Ovary (tissue), 7 donors: ENCODE measurements at regions not wholly inside any gene's neighbourhood (a gene's known extent, or its start where the extent isn't known, plus 50 kb on each side); places are given as distances from the start of the nearest gene placed in this dataset.

Experiments
- DNase-seq, 5 donors: peaks; one replicate each; pipeline ENCODE4 v3.0.0-alpha.2; 2019 to 2020
- H3K27ac ChIP-seq, 2 donors: fragments of 200-600 bp; one replicate each; pipeline versions ENCODE4 v1.5.1 to v1.8.0; 2019 to 2022
- H3K27me3 ChIP-seq: fragments of 200-600 bp; one replicate; pipeline ENCODE4 v1.8.0; 2022
- H3K36me3 ChIP-seq: fragments of 200-600 bp; sonication (generic); one replicate; pipeline ENCODE4 v1.5.1; 2019
- H3K4me1 ChIP-seq: one replicate; pipeline ENCODE4 v1.8.1; 2013; ENCODE audit warnings: mild to moderate bottlenecking, moderate library complexity; ENCODE audit not compliant: insufficient read depth
- H3K4me3 ChIP-seq: fragments of 200-600 bp; sonication (generic); one replicate; pipeline ENCODE4 v1.5.1; 2017
- H3K9me3 ChIP-seq, 2 donors: fragments of 200-600 bp in 1 of 2; sonication (generic) in 1 of 2; one replicate each; pipeline versions ENCODE4 v1.5.1 to v1.8.1; 2013 to 2019; ENCODE audit warnings: mild to moderate bottlenecking in 1 of 2, moderate library complexity in 1 of 2
- CTCF ChIP-seq, 3 donors: fragments of 450-650 bp in 2 of 3; fragments of 200-600 bp in 1 of 3; IDR thresholded peaks; one replicate each; pipeline versions ENCODE4 v1.5.1 to v1.8.0; 2016 to 2022; ENCODE audit warnings: antibody characterized with exemption in 3 of 3, mild to moderate bottlenecking in 1 of 3
- EP300 ChIP-seq: sonication (generic); formaldehyde crosslinking; IDR thresholded peaks from one replicate; pipeline ENCODE4 v1.6.1; 2017; ENCODE audit warnings: antibody characterized with exemption
- POLR2A ChIP-seq: fragments of 450-650 bp; IDR thresholded peaks from one replicate; pipeline ENCODE4 v1.6.1; 2017; ENCODE audit warnings: antibody characterized with exemption, mild to moderate bottlenecking, moderate library complexity
- WGBS, 3 donors: extraction: QIAGEN DNeasy Blood & Tissue Kit in 1 of 3; methylation state at CpG; one replicate each; pipeline versions ENCODE4 v1.1.5 to v1.1.7; 2013 to 2017; 5-methylcytosine and 5-hydroxymethylcytosine counted together
- intact Hi-C, 4 donors: fragments of 100-400 bp; cut with DNase I; formaldehyde crosslinking; loops; one replicate each; pipeline versions ENCODE4 v1.11.0 to v1.15.1; 2022 to 2023
- donor health status: DM: no; HTN: no; CAD: no; lungs with moderate emphysema.
- donor health status: DM: no; HTN: no; CAD: no.
- donor health status: Bipolar disorder and iron deficiency.
- donor health status: DM: no; HTN: no; CAD: no.
- donor health status: DM: yes; HTN: yes; CAD: no.

- peak overlapping the region; percentile 33 for H3K4me3 ChIP-seq
- no peak for DNase-seq
- no peaks in the 10 kb centered on the region for H3K9me3 ChIP-seq
- no peak for TF ChIP-seq EP300
- TF ChIP-seq CTCF (IDR thresholded peaks at IDR 0.05) = no peak
- TF ChIP-seq POLR2A = no peak
- intact Hi-C loops = loop anchor here in 1 of 4 donors (10.0 kb wide), 1 partner anchor 61 kb away; no protein-coding TSS in a partner anchor
- no peaks in the 10 kb centered on the region for H3K36me3 ChIP-seq
- no peaks in the 10 kb centered on the region for H3K4me1 ChIP-seq
- no peak overlapping the region for H3K27ac ChIP-seq
- 25 to 32% (median 27%) methylated on average over 25 of the region's 25 CpGs for WGBS, 3 donors
- H3K27me3 ChIP-seq = no peaks in the 10 kb centered on the region
These were observed 113.6 kb upstream of the TEX13C start for GRCh38 chrX:125205918-125206665.

GRCh38 chrX:125210146-125210545, 109.5 kb upstream of the TEX13C start:
- DNase-seq = no peak
- no peak overlapping the region for H3K27ac ChIP-seq
- H3K4me3 ChIP-seq = no peak overlapping the region
- intact Hi-C loops = no loop called here
- no peaks in the 10 kb centered on the region for H3K36me3 ChIP-seq
- no peaks in the 10 kb centered on the region for H3K27me3 ChIP-seq
- no peaks in the 10 kb centered on the region for H3K9me3 ChIP-seq
- 45 to 64% (median 48%) methylated on average over 1 of the region's 1 CpG for WGBS, 3 donors
- no peaks in the 10 kb centered on the region for H3K4me1 ChIP-seq
- TF ChIP-seq EP300 (no peak), POLR2A (no peak), CTCF (IDR thresholded peaks at IDR 0.05) (no peak)

GRCh38 chrX:125219852-125220251, 99.8 kb upstream of the TEX13C start:
- no peaks in the 10 kb centered on the region for H3K27me3 ChIP-seq
- H3K4me3 ChIP-seq = no peak overlapping the region
- no peaks in the 10 kb centered on the region for H3K36me3 ChIP-seq
- no peak for DNase-seq
- no peaks in the 10 kb centered on the region for H3K9me3 ChIP-seq
- TF ChIP-seq EP300 (no peak), POLR2A (no peak), CTCF (IDR thresholded peaks at IDR 0.05) (no peak)
- intact Hi-C loops = no loop called here
- H3K27ac ChIP-seq = no peak overlapping the region
- H3K4me1 ChIP-seq = no peaks in the 10 kb centered on the region
- WGBS, 3 donors = 51 to 61% (median 54%) methylated on average over 4 of the region's 4 CpGs

GRCh38 chrX:125236955-125237354, 82.7 kb upstream of the TEX13C start:
- Histone ChIP-seq H3K27me3 (no peaks in the 10 kb centered on the region), H3K4me3 (no peak overlapping the region), H3K36me3 (no peaks in the 10 kb centered on the region), H3K9me3 (no peaks in the 10 kb centered on the region), H3K27ac (no peak overlapping the region), H3K4me1 (no peaks in the 10 kb centered on the region)
- TF ChIP-seq POLR2A = no peak
- TF ChIP-seq EP300 = no peak
- TF ChIP-seq CTCF (IDR thresholded peaks at IDR 0.05) = no peak
- DNase-seq = no peak
- intact Hi-C loops = no loop called here
- 9 to 18% (median 11%) methylated on average over 1 of the region's 1 CpG for WGBS, 3 donors
